GM18508 (cell line): ENCODE measurements at regions not wholly inside any gene's neighbourhood (a gene's known extent, or its start where the extent isn't known, plus 50 kb on each side); places are given as distances from the start of the nearest gene placed in this dataset.

Source experiments
- ATAC-seq: cut with Tn5 transposase; IDR thresholded peaks from one replicate; pipeline ENCODE4 v1.9.1; 2021; ENCODE audit warnings: moderate number of reproducible peaks; ENCODE audit not compliant: insufficient read depth, unreplicated experiment

GRCh38 chr4:128378668-128379067 is 91.1 kb upstream of the PGRMC2 start:
- no peak for ATAC-seq

DNA sequence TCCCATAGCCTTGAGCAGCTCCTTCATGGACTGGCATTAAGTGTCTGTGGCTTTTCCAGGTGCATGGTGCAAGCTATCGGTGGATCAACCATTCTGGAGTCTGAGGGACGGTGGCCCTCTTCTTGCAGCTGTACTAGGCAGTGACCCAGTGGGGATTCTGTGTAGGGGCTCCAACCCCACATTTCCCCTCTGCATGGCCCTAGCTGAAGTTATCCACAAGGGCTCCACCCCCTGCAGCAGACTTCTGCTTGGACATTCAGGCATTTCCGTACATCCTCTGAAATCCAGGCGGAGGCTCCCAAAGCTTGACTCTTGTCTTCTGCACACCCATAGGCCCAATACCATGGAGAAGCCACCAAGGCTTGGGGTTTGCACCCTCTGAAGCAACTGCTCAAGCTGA is 89.3 kb upstream of the PGRMC2 start:
- ATAC-seq, result no peak

DNA sequence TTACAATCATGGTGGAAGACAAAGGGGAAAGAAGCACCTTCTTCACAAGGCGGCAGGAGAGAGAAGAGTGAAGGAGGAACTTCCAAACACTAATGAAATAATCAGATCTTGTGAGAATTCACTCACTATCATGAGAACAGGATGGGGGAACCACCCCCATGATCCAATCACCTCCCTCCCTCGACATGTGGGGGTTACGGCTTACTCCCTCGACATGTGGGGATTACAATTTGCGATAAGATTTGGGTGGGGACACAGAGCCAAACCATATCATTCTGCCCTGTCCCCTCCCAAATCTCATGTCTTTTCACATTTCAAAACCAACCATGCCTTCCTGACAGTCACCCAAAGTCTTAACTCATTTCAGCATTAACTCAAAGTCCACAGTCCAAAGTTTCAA is 88.7 kb upstream of the PGRMC2 start:
- ATAC-seq, result no peak

GRCh38 chr4:128373628-128374027 is 86.0 kb upstream of the PGRMC2 start:
- no peak for ATAC-seq

DNA sequence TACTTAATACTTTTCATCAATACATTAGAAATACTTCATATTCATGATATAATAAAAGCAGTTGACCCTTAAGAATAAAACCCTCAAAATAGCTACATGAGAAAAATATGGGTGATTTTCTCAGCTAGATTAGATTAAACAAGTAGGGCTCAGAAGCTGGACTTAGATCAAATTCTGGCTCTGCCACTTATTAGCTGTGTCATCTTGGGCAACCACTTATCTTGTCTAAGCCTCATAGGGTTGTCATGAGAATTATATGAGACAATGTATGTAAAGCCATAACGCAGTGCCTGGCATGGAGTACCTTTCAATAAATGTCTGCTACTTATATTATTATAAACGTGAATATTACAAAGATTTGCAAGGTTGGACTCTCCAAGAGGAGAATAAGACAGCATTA is 84.3 kb upstream of the PGRMC2 start:
- no peak for ATAC-seq

DNA sequence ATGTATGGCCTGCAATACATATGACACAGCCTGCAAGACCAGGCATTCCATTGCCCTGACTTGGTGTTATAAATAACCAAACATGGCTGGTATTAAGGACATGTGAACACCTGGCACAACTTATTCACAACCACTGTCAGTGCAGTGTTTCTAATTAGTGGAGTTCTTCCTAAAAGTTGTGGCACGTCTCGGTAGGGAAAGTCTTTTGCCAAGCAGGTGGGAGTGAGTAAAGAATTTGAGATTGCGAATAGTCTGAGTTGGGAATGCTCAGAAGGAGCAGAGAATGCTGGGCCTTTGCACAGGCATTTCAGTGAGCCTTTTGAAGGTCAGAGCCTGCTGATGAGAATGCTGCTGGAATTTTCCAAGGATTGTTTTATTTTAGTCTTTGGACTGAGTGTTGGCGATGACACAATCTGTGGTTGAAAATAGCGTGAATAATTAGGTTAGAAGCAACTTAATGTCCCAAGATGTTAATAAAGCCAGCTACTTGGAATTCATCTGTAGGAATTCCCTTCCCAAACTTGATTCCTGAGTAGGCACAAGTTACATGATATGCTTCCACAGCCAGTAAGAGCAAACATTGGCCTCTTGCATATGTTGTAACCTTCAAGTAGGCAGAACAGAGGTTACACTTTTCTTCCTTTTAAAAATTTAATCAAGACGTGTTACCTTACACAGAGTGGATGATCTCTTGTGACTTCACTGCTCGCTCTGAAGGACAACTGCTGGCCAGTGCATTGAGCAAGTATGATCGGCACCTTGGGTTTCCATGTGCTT is 83.6 kb upstream of the PGRMC2 start:
- ATAC-seq, result no peak

- no peak for ATAC-seq
These were observed 78.6 kb upstream of the PGRMC2 start for GRCh38 chr4:128366212-128366611.

- ATAC-seq, result no peak
These were observed 77.0 kb upstream of the PGRMC2 start for GRCh38 chr4:128364565-128364964.

GRCh38 chr4:128363966-128364365 is 76.4 kb upstream of the PGRMC2 start:
- no peak for ATAC-seq

GRCh38 chr4:128362760-128363159 is 75.1 kb upstream of the PGRMC2 start:
- no peak for ATAC-seq

DNA sequence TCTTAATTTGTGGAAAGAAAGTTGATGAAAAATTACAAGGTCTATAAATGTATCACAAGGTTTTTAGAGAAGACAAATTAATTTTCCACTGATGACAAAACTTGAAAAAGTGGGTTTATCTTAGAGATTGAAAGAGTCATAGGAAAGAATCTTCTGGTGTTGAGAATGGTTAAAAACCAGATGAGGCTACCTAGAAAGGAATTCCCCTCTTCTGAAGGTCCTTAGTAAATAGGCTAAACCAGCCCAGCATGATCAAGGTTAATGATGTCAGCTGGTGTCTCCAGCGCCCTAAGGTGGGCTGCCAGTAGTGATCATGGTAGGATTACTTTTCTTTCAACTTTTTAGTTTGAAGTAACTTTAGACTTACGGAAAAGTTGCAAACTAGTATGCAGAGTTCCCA is 71.8 kb upstream of the PGRMC2 start:
- no peak for ATAC-seq

DNA sequence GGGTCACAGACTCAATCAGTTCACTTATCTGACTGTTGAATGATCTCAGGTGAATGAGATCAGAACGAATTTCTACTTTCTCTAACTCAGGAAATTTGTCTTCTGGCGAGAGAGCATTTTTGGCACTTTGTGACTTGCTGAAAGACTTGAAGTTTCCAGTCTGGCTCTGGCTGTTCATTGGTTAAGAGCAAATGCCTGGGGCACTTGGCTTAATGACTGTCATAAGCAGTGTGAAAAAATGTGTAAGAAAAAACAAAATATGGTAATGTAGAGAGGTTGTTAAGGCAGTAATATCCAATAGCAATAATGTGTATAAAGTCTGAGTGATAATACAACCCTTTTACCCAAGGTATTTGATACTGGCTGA is 71.3 kb upstream of the PGRMC2 start:
- ATAC-seq, result no peak

DNA sequence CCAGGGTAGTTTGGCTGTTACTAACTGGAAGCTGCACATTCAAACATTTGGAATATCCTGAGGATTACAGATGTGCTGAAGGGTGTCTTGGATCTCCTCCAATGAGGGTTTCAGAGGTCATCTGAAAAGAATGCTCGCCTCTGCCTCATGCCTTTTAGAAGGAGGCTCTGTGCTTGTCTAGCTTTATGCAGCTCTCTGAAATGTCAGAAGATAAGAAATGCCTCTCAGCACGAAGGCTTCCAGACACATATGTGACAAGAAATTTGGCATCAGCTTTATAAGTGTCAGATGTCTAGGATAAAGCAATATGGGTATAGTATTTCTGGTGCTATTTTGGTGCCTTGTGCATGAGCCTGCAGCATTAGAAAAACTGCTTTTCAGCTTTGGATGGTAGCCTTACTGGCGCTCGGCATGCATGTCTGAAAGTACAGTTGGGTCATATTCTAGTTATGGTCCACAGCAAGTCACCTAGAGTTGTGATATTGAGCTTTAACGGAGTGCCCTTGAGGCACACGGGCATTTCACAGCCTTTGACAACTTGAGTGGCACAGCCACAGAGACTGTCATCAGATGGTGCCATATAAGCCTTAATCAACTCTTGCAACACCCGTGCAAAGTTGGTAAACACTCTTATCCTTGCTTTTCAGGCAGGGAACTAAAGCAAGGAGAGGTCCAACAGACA is 70.8 kb upstream of the PGRMC2 start:
- ATAC-seq, result no peak

DNA sequence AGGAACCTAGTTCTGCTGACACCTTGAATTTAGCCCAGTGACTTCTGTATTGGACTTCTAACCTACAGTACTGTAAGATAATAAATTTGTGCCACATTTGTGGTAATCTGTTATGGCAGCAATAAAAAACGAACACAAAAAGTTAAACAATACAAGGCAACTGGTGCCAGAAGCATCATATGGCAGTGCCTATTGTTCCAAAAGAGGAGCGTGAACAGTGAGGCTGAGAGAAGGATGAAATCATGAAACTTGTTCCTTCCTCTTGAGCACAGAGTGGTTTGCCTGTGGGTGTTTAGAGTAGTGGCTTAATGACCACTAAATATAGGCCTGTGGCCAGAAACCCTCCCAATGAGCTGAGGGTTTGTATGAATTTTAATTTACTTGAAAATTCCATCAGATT is 69.7 kb upstream of the PGRMC2 start:
- ATAC-seq, result no peak

DNA sequence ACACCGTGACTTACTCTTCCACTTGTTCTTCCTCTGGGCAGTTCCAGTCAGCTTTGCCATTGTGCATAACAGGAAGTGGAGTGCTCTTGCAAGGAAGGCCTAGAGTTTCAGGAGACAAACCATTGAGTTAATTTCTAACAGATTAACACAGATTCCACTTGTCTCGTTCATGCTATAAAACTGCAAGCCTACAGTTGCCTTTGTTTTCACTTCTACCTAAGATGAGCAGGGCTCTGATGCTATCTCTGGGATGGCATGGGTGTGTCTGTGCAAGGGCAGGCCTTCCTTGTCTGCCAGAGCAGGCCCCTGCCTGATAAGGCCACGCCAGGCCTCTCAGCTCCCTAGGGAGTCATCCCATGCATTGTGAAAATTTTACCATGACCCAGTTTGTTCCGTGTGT is 67.7 kb upstream of the PGRMC2 start:
- ATAC-seq, result peak; percentile 66

GRCh38 chr4:128354205-128354821 is 66.7 kb upstream of the PGRMC2 start:
- ATAC-seq, result no peak

- no peak for ATAC-seq
These were observed 66.2 kb upstream of the PGRMC2 start for GRCh38 chr4:128353791-128354190.

- no peak for ATAC-seq
These were observed 63.9 kb upstream of the PGRMC2 start for GRCh38 chr4:128351502-128351901.

GRCh38 chr4:128350449-128351045 is 62.9 kb upstream of the PGRMC2 start:
- no peak for ATAC-seq

DNA sequence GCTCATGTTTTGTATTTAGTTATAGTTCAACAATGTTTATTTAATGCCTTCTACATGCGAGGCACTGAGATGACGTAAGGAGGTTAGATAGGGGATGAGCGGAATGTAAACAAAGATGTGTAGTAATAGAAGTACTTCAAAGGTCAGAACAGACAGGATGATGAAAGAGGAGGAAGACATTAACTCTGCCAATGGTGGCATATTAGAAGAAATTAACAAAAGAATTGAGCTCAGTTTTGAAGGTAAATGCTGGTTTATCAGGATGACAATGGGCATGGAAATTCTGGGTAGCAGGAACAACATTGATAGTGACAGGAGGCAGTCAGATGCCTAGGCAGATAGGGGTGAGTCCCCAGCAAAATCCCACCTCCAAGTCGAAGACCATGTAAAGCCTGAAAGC is 62.3 kb upstream of the PGRMC2 start:
- no peak for ATAC-seq

- no peak for ATAC-seq
These were observed 60.5 kb upstream of the PGRMC2 start for GRCh38 chr4:128347930-128348660.
